ENCODE measurements at regions not wholly inside any gene's neighbourhood (a gene's known extent, or its start where the extent isn't known, plus 50 kb on each side); places are given as distances from the start of the nearest gene placed in this dataset.
"Not testable (repeated sequence)": the region's sequence is repeated elsewhere in the genome, so short reads cannot be mapped to it uniquely, and the experiment has no call there.

GRCh38 chr20:53664121-53664520 lies 70.5 kb upstream of the ZNF217 start:
- TF ChIP-seq POLR2AphosphoS5 (IDR thresholded peaks at IDR 0.05; ENCODE audit: insufficient read depth in 1 of 2, low read depth in 1 of 2) (no peak), CTCF (IDR thresholded peaks at IDR 0.05) (no peak), POLR2A (IDR thresholded peaks at IDR 0.05) (no peak)
- DNase-seq (ENCODE audit: extremely low spot score in 2 of 2), result no peak
- no peak overlapping the region for H3K4me3 ChIP-seq
- no peaks in the 10 kb centered on the region for H3K27me3 ChIP-seq
- intact Hi-C loops (cut with DNase I), result no loop called here
- H3K27ac ChIP-seq, result no peak overlapping the region
- no peaks in the 10 kb centered on the region for H3K9me3 ChIP-seq
- H3K4me1 ChIP-seq, result peaks cover 28% of the 10 kb centered on the region
- H3K36me3 ChIP-seq, result no peaks in the 10 kb centered on the region

- H3K36me3 ChIP-seq; H3K27me3 ChIP-seq; H3K27ac ChIP-seq; H3K4me3 ChIP-seq; H3K9me3 ChIP-seq; DNase-seq (ENCODE audit: extremely low spot score in 2 of 2); intact Hi-C loops (cut with DNase I): not testable (repeated sequence)
- H3K4me1 ChIP-seq, result peaks cover 28% of the 10 kb centered on the region
Observed at GRCh38 chr20:53663521-53663920, 69.9 kb upstream of the ZNF217 start.

GRCh38 chr20:53662595-53662994 lies 69.0 kb upstream of the ZNF217 start:
- DNase-seq (ENCODE audit: extremely low spot score in 2 of 2), result no peak

GRCh38 chr20:53660947-53661381 lies 67.3 kb upstream of the ZNF217 start:
- peak overlapping the region; percentile 67 for H3K27ac ChIP-seq
- H3K4me3 ChIP-seq, result peak overlapping the region in 1 of 2 donors; percentile 40
- H3K27me3 ChIP-seq, result no peaks in the 10 kb centered on the region
- no peaks in the 10 kb centered on the region for H3K9me3 ChIP-seq
- peaks cover 53% of the 10 kb centered on the region for H3K4me1 ChIP-seq
- TF ChIP-seq POLR2A (IDR thresholded peaks at IDR 0.05) (no peak), CTCF (IDR thresholded peaks at IDR 0.05) (no peak), POLR2AphosphoS5 (IDR thresholded peaks at IDR 0.05; ENCODE audit: insufficient read depth in 1 of 2, low read depth in 1 of 2) (no peak)
- no peaks in the 10 kb centered on the region for H3K36me3 ChIP-seq
- no peak for DNase-seq (ENCODE audit: extremely low spot score in 2 of 2)
- intact Hi-C loops (cut with DNase I), result no loop called here

More at GRCh38 chr20:53662595-53662994, 69.0 kb upstream of the ZNF217 start:
- no peak for TF ChIP-seq POLR2A (IDR thresholded peaks at IDR 0.05)
- no peak for TF ChIP-seq CTCF (IDR thresholded peaks at IDR 0.05)
- no peak for TF ChIP-seq POLR2AphosphoS5 (IDR thresholded peaks at IDR 0.05; ENCODE audit: insufficient read depth in 1 of 2, low read depth in 1 of 2)
- Histone ChIP-seq H3K27ac (peak overlapping the region; percentile 67), H3K27me3 (no peaks in the 10 kb centered on the region), H3K36me3 (no peaks in the 10 kb centered on the region), H3K4me1 (peaks cover 37% of the 10 kb centered on the region), H3K4me3 (no peak overlapping the region), H3K9me3 (no peaks in the 10 kb centered on the region)
- intact Hi-C loops (cut with DNase I), result no loop called here

GRCh38 chr20:53660078-53660909 lies 66.7 kb upstream of the ZNF217 start:
- peaks cover 55% of the 10 kb centered on the region for H3K4me1 ChIP-seq
- intact Hi-C loops (cut with DNase I), result no loop called here
- peak overlapping the region; percentile 40 to 51 for H3K4me3 ChIP-seq
- no peaks in the 10 kb centered on the region for H3K9me3 ChIP-seq
- H3K27me3 ChIP-seq, result no peaks in the 10 kb centered on the region
- TF ChIP-seq POLR2A (IDR thresholded peaks at IDR 0.05) (no peak), POLR2AphosphoS5 (IDR thresholded peaks at IDR 0.05; ENCODE audit: insufficient read depth in 1 of 2, low read depth in 1 of 2) (peak; percentile 6 to 49)
- no peaks in the 10 kb centered on the region for H3K36me3 ChIP-seq
- H3K27ac ChIP-seq, result peak overlapping the region; percentile 67
- no peak for DNase-seq (ENCODE audit: extremely low spot score in 2 of 2)

GRCh38 chr20:53658973-53659372 lies 65.3 kb upstream of the ZNF217 start:
- Histone ChIP-seq H3K36me3 (no peaks in the 10 kb centered on the region), H3K9me3 (no peaks in the 10 kb centered on the region), H3K27me3 (no peaks in the 10 kb centered on the region), H3K27ac (no peak overlapping the region), H3K4me3 (no peak overlapping the region), H3K4me1 (peaks cover 55% of the 10 kb centered on the region)
- TF ChIP-seq POLR2AphosphoS5 (IDR thresholded peaks at IDR 0.05; ENCODE audit: insufficient read depth in 1 of 2, low read depth in 1 of 2), result no peak
- no peak for TF ChIP-seq CTCF (IDR thresholded peaks at IDR 0.05)
- TF ChIP-seq POLR2A (IDR thresholded peaks at IDR 0.05), result no peak
- intact Hi-C loops (cut with DNase I), result no loop called here
- DNase-seq (ENCODE audit: extremely low spot score in 2 of 2), result no peak

All from vagina (tissue), 2 donors.